A204.1 (cell line): ENCODE measurements at regions not wholly inside any gene's neighbourhood (a gene's known extent, or its start where the extent isn't known, plus 50 kb on each side); places are given as distances from the start of the nearest gene placed in this dataset.
"Not testable (repeated sequence)": the region's sequence is repeated elsewhere in the genome, so short reads cannot be mapped to it uniquely, and the experiment has no call there.

Source experiments
- FAIRE-seq: peaks from 2 replicates; lab custom pipeline; 2012; peaks lifted over from hg19 to GRCh38; lab: Jason Lieb, UNC

GRCh38 chr3:153752405-153753027 lies 368.7 kb upstream of the ARHGEF26 start:
- FAIRE-seq = no peak

GRCh38 chr3:153753035-153753434 lies 368.2 kb upstream of the ARHGEF26 start:
- FAIRE-seq = no peak

- no peak for FAIRE-seq
These were observed 364.4 kb upstream of the ARHGEF26 start for GRCh38 chr3:153756816-153757215.

GRCh38 chr3:153757839-153758238 lies 363.4 kb upstream of the ARHGEF26 start:
- FAIRE-seq = no peak

GRCh38 chr3:153760948-153761347 lies 360.2 kb upstream of the ARHGEF26 start:
- no peak for FAIRE-seq

GRCh38 chr3:153762411-153763235 lies 358.6 kb upstream of the ARHGEF26 start:
- no peak for FAIRE-seq

GRCh38 chr3:153767601-153768560 lies 353.3 kb upstream of the ARHGEF26 start:
- FAIRE-seq = no peak

GRCh38 chr3:153768561-153769469 lies 352.4 kb upstream of the ARHGEF26 start:
- FAIRE-seq = no peak

GRCh38 chr3:153783106-153783505 lies 338.1 kb upstream of the ARHGEF26 start:
- no peak for FAIRE-seq

GRCh38 chr3:153783741-153784480 lies 337.3 kb upstream of the ARHGEF26 start:
- no peak for FAIRE-seq

GRCh38 chr3:153785901-153786300 lies 335.3 kb upstream of the ARHGEF26 start:
- no peak for FAIRE-seq

GRCh38 chr3:153789380-153789779 lies 331.8 kb upstream of the ARHGEF26 start:
- FAIRE-seq = no peak

GRCh38 chr3:153797056-153797455 lies 324.1 kb upstream of the ARHGEF26 start:
- not testable (repeated sequence) for FAIRE-seq

- FAIRE-seq = no peak
These were observed 312.1 kb upstream of the ARHGEF26 start for GRCh38 chr3:153809097-153809496.

GRCh38 chr3:153818338-153818737 lies 302.9 kb upstream of the ARHGEF26 start:
- no peak for FAIRE-seq

GRCh38 chr3:153820035-153820434 lies 301.2 kb upstream of the ARHGEF26 start:
- no peak for FAIRE-seq

GRCh38 chr3:153828346-153828745 lies 292.8 kb upstream of the ARHGEF26 start:
- FAIRE-seq = not testable (repeated sequence)

- no peak for FAIRE-seq
These were observed 291.5 kb upstream of the ARHGEF26 start for GRCh38 chr3:153829606-153830170.

GRCh38 chr3:153830552-153830951 lies 290.6 kb upstream of the ARHGEF26 start:
- no peak for FAIRE-seq

GRCh38 chr3:153835540-153835939 lies 285.6 kb upstream of the ARHGEF26 start:
- FAIRE-seq = no peak
